Kidney epithelial cell (primary cell): ENCODE measurements at regions not wholly inside any gene's neighbourhood (a gene's known extent, or its start where the extent isn't known, plus 50 kb on each side); places are given as distances from the start of the nearest gene placed in this dataset.

ENCODE experiments used
- DNase-seq: peaks from one replicate; pipeline ENCODE4 v3.0.0-alpha.2; 2010; ENCODE audit warnings: low read depth
- H3K27me3 ChIP-seq: 2 replicates; pipeline ENCODE4 v1.6.0; 2011; ENCODE audit warnings: low read length; ENCODE audit not compliant: control insufficient read depth, insufficient read depth
- H3K36me3 ChIP-seq: 2 replicates; pipeline ENCODE4 v1.5.1; 2011; ENCODE audit warnings: low read length; ENCODE audit not compliant: control insufficient read depth, insufficient read depth
- H3K4me3 ChIP-seq: 2 replicates; pipeline ENCODE4 v1.5.1; 2011; ENCODE audit warnings: low read depth, mild to moderate bottlenecking, control low read depth, low read length
- TF ChIP-seq, protein P1 (sequence below): IDR thresholded peaks from 2 replicates; pipeline ENCODE4 v1.5.1; 2011; ENCODE audit warnings: mild to moderate bottlenecking, moderate library complexity, low read length, control low read depth, inconsistent platforms; ENCODE audit not compliant: insufficient read depth, poor library complexity, severe bottlenecking

DNA sequence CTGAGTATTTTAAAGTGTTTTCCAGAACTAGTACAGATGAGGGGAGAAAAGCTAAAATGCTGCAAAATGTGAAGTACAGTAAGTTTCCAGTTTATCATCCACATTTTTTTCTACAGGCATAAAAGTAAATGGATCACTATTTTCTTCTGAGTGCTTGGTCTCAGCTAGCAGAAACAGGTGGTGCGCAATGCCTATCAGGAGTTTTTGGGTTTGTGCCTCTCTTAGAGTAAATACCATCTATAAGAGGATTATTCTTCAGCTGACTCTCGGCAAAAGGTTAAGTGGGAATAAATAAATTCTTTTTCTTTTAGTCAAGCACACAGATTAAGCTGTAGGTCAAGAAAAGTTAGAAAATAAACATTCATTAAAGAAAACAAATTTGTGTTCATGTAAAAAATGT, 1027.7 kb downstream of the PLOD2 start:
- no peaks in the 10 kb centered on the region for H3K36me3 ChIP-seq
- TF ChIP-seq, protein P1, sequence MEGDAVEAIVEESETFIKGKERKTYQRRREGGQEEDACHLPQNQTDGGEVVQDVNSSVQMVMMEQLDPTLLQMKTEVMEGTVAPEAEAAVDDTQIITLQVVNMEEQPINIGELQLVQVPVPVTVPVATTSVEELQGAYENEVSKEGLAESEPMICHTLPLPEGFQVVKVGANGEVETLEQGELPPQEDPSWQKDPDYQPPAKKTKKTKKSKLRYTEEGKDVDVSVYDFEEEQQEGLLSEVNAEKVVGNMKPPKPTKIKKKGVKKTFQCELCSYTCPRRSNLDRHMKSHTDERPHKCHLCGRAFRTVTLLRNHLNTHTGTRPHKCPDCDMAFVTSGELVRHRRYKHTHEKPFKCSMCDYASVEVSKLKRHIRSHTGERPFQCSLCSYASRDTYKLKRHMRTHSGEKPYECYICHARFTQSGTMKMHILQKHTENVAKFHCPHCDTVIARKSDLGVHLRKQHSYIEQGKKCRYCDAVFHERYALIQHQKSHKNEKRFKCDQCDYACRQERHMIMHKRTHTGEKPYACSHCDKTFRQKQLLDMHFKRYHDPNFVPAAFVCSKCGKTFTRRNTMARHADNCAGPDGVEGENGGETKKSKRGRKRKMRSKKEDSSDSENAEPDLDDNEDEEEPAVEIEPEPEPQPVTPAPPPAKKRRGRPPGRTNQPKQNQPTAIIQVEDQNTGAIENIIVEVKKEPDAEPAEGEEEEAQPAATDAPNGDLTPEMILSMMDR = no peak

DNA sequence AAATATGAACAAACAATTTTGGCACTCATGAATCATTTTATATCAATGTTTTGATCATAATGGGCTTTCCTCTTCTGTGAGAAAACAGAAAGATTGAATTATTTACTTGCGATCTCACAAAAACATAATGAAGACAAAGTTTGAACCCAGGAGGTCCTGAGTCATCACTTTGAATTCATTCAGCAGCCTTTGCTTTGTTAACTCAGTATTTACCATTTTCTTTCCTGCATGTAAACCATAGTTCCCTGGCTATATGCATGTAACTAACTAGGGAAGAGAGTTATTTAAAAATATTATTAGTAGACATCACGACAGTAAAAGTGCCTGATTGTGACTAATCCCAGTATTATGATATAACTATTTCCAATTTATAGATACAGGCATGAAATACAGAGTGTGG, 1026.2 kb downstream of the PLOD2 start:
- no peaks in the 10 kb centered on the region for H3K27me3 ChIP-seq
- no peak for DNase-seq
- TF ChIP-seq, protein P1 = no peak
- no peak overlapping the region for H3K4me3 ChIP-seq
- no peaks in the 10 kb centered on the region for H3K36me3 ChIP-seq

More for the DNA sequence above, 1027.7 kb downstream of the PLOD2 start:
- Histone ChIP-seq H3K27me3 (no peaks in the 10 kb centered on the region), H3K4me3 (no peak overlapping the region)
- no peak for DNase-seq

DNA sequence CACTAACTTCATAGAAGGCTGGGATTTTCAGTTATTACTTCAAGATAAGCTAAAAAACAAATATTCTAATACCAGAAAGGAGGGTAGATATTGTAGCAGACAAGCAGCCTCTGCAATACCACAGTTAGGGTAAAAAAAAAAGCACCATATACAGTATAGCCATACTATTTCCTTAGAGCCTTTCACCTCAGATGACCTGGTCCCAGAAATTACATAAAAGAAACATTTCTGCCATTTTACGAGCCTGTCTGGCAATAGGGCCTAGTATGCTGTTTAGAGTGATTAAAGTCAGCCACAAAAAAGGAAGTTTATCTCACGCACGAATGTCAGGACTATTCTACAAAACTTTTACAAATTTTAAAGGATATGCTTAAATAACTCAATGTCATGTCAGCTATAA, 1016.6 kb downstream of the PLOD2 start:
- Histone ChIP-seq H3K4me3 (no peak overlapping the region), H3K36me3 (no peaks in the 10 kb centered on the region), H3K27me3 (no peaks in the 10 kb centered on the region)
- no peak for DNase-seq
- TF ChIP-seq, protein P1 = no peak

DNA sequence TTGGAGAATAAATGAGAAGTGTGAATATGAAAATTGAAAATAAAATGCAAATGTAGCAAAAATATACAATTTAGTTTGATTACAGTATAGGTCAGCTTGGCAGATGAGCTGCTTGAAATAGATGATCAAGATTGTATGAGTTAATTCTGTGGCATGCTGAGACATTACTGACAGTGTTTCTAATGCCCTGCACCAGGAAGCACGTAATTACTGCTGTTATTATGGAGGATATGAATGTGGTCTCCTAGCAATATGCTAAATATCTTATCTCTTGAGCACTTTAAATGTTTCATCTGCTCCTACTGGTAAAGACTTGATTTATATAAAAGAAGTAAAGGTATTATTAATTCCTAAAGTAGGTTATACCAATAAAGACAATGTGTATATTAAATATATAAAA, 1015.5 kb downstream of the PLOD2 start:
- no peak for DNase-seq
- TF ChIP-seq, protein P1 = no peak
- no peaks in the 10 kb centered on the region for H3K27me3 ChIP-seq

DNA sequence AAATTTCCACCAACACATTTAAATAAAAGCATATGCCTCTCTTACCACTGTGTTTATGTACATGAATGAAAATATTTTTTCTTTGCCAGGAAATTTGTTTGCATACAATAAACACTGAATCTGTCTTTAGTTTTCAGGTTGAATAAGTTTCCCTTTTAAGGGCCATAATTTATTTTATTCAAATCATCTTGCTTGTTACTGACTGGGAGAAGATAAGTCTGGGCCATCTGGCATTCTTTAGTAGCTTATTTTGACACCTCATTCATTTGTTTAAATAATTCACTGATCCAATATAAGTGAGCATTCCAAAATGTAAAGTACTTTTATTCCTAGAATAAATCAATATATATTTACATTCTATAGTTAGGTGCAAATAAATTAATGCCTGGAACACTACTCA, 1001.3 kb downstream of the PLOD2 start:
- no peak for DNase-seq
- Histone ChIP-seq H3K4me3 (no peak overlapping the region), H3K27me3 (no peaks in the 10 kb centered on the region), H3K36me3 (no peaks in the 10 kb centered on the region)
- TF ChIP-seq, protein P1 = no peak

More for the DNA sequence above, 1015.5 kb downstream of the PLOD2 start:
- Histone ChIP-seq H3K36me3 (no peaks in the 10 kb centered on the region), H3K4me3 (no peak overlapping the region)

DNA sequence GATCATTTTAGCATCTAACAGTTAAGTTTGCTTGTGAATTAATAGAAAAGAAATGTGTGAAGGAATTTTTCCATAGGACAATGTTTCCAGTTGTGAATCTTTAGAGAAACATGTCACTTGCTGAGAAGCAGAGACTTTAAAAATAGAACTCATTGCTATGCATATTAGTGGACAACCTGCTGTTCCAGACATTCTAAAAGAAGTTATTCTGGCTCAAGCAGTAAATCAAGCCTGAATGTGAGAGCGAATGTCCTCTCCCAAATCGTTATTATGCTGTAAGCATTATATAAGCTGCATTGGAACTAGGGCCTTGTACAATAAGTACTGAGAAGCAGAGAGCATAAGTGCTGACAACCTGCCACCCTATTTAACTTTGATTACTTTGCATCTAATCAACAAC, 990.9 kb downstream of the PLOD2 start:
- no peaks in the 10 kb centered on the region for H3K27me3 ChIP-seq
- TF ChIP-seq, protein P1 = no peak
- H3K4me3 ChIP-seq = no peak overlapping the region
- no peak for DNase-seq
- no peaks in the 10 kb centered on the region for H3K36me3 ChIP-seq
